GM04504 (cell line): ENCODE measurements at regions not wholly inside any gene's neighbourhood (a gene's known extent, or its start where the extent isn't known, plus 50 kb on each side); places are given as distances from the start of the nearest gene placed in this dataset.
"Not testable (repeated sequence)": the region's sequence is repeated elsewhere in the genome, so short reads cannot be mapped to it uniquely, and the experiment has no call there.

Experiments used
- DNase-seq: peaks from one replicate; pipeline ENCODE4 v3.0.0-alpha.2; 2012; ENCODE audit warnings: low read depth

DNA sequence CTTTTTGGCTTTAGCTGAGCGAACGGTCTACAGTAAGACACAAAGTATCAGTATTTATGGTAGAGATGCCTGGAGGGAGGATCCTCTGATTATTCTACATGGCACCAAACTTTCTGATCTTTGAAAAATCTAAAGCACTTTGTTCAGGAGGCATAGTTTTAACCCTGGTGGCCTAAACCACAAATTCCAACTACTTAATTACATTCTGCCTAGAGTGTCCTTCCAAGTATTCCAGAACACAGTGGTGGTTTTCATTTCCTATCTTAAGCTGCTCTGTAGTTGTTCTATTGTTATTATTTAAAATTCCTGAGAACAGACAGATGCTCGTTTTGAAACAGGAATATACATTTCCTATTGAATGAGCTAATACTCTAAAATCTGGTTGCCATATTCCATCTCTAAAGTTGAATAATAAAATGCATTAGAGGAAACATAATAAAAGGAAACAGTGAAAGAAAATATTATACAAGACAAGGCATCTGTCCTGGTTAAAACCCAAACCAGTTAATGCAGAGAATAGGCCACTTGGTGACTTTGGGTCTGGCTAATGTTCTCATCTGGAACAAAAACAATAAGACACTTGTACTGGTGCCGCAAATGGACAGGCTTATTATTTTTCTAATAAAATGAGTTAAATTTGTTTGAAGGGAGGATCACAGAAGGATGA is 657.4 kb downstream of the SPRY1 start:
- no peak for DNase-seq

GRCh38 chr4:124055336-124055735 is 657.2 kb downstream of the ANKRD50 start:
- DNase-seq, result no peak

- DNase-seq, result no peak
These were observed 656.6 kb downstream of the ANKRD50 start for GRCh38 chr4:124055896-124056295.

- DNase-seq, result peak; percentile 38
These were observed 652.1 kb downstream of the ANKRD50 start for GRCh38 chr4:124060261-124060918.

DNA sequence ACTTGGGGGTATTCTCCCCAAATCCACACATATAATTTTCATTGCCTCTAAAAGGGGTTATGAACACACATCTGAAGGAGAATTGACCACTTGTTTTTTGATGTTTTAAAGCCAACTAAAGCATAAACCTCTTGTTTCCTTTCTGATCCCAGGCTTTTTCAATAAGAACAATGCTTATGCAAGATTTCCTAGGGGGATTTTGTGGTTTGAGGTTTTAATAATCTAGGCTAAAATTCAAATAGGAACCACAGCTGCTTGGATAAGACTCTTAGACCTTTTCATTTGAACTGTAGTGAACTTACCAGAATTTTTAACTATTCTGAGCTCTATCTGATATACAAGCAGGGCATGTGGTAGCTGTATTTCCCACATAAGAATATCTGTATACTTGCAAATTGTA is 651.1 kb downstream of the ANKRD50 start:
- peak; percentile 28 for DNase-seq

GRCh38 chr4:124065422-124065821 is 647.1 kb downstream of the ANKRD50 start:
- no peak for DNase-seq

DNA sequence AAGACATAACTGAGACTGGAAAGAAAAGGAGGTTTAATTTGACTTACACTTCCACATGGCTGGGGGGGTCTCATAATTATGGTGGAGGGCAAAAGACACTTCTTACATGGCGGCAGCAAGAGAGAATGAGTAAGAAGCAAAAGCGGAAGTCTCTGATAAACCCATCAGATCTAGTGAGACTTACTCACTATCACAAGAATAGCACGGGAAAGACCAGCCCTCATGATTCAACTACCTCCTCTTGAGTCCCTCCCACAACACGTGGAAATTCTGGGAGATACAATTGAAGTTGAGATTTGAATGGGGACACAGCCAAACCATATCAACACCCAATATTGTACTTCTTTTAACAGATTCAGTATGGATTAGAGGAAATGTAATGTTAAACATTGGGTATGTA is 646.6 kb downstream of the ANKRD50 start:
- DNase-seq, result no peak

- no peak for DNase-seq
These were observed 645.9 kb downstream of the ANKRD50 start for GRCh38 chr4:124066595-124066994.

GRCh38 chr4:124067046-124067445 is 645.5 kb downstream of the ANKRD50 start:
- no peak for DNase-seq

DNA sequence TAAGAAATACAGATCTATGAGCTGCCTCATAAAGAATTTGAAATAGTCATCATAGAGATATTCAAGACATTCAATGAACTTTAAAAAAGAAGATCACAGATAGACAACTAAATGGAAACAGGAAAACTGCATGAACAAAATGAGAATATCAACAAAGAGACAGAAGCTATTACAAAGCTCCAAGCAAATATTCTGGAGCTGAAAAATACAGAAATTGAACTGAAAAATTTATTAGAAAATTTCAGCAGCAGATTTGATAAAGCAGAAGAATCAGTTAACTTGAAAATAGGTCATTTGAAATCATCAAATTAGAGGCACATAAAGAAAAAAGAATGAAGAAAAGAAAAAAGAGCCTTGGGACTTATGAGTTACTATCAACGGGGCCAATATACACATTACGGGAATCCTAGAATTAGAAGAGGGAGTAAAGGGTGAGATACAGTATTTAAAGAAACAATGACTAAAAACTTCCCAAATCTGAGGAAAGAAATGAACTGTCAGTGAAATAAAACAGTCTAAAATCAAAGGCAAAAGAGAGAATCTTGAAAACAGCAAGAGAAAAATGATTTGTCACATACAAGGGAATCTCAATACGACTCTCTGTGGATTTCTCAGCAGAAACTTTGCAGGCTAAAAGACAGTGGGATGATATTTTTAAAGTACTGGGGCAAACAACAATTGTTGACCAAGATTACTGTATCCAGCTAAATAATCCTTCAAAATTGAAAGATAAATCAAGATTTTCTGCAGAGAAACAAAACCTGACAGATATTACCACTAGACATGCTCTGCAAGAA is 641.6 kb downstream of the ANKRD50 start:
- no peak for DNase-seq

DNA sequence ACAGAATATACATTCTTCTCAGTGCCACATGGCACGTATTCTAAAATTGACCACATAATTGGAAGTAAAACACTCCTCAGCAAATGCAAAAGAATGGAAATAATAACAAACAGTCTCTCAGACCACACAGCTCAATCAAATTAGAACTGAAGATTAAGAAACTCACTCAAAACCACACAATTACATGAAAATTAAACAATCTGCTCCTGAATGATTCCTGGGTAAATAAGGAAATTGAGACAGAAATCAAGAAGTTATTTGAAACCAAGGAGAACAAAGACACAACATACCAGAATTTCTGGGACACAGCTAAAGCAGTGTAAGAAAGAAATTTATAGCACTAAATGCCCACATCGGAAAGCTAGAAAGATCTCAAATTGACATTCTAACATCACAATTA is 637.3 kb downstream of the ANKRD50 start:
- DNase-seq, result not testable (repeated sequence)

- DNase-seq, result peak; percentile 45
These were observed 633.3 kb downstream of the ANKRD50 start for GRCh38 chr4:124079174-124079780.

GRCh38 chr4:124083711-124084110 is 628.8 kb downstream of the ANKRD50 start:
- no peak for DNase-seq

- DNase-seq, result no peak
These were observed 626.9 kb downstream of the ANKRD50 start for GRCh38 chr4:124085561-124086180.

DNA sequence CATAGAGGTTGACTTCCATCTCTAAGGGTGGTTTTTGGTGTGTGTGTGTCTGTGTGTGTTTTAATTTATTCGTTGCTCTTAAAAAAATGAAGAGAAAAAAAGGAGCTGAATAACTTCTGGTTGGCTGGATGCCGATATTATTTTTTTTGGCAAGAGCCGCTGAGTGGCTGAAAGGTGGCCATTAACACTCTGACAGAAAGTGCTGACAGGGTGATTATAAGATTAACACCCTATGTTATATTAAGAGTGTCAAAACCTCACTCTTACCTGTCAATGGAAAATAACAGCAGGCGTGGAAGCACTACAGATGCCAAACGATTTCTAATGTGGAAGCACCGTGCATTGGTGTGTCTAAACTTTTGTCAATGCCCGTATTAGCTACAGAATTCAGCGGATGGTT is 622.5 kb downstream of the ANKRD50 start:
- no peak for DNase-seq

GRCh38 chr4:124092101-124092500 is 620.4 kb downstream of the ANKRD50 start:
- DNase-seq, result no peak

GRCh38 chr4:124092541-124092984 is 620.0 kb downstream of the ANKRD50 start:
- DNase-seq, result no peak

DNA sequence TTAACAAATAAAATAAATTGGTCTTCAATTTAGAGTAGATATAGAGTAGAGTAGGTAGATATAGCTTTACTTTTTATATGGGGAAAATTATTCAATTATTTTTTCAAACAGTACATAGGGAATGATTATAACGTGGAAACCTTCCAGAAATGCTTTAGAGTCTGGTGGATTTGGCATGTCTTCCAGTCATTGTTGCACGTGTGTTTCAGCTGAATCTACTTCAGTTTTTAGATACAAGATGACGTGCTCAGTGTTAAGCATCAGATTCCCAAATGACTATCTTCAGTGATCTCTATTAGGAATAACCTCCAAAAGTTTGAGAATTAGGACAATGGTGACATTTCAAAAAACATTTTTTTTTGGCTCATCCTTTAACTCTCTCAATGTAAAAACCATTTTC is 616.9 kb downstream of the ANKRD50 start:
- DNase-seq, result no peak

DNA sequence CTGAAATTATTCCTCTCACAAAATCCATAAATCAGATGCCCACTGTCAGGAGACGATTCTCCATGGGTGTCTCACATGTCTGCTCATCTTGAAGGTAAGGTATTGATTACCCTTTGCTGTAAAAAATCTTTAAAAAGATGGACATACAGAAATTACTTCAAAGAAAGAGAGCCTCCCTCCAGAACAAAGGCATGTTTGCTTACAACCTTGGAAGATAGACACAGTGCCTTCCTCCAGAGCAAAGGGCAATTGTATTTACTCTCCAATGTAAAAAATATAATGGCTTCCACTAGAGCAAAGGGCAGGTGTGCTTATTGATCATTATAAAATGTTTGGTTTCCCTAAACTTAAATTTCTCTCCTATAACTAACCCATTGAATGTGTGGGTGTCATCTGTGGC is 616.2 kb downstream of the ANKRD50 start:
- DNase-seq, result no peak

DNA sequence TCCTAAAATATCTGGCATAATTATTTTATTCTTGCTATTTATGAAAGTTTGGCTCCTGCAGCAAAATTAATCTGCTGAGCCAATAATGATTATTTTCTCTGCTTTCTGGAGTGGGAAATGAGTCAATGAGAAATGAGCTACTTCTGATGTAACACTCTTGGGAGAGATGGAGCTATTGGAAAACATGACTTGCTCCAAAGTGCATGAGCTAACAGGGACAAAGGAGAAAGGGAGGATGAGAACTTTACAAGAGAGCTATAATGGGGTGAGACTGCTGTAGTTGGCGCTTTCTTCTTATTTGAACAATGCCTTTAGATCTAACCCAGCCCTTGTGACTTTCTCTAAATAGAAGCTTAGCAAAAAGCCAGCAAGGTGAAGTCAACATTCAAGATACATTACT is 615.1 kb downstream of the ANKRD50 start:
- no peak for DNase-seq

- DNase-seq, result no peak
These were observed 608.4 kb downstream of the ANKRD50 start for GRCh38 chr4:124104101-124104500.

GRCh38 chr4:124104628-124105027 is 607.9 kb downstream of the ANKRD50 start:
- no peak for DNase-seq
